Stimulated activated CD8-positive, alpha-beta memory T cell treated with anti-CD3 and anti-CD28 coated beads, Interleukin-12 subunit alpha, Interleukin-12 subunit beta, amount 100 ng/mL, for 24 hours (primary cell): ENCODE measurements at regions not wholly inside any gene's neighbourhood (a gene's known extent, or its start where the extent isn't known, plus 50 kb on each side); places are given as distances from the start of the nearest gene placed in this dataset.

Experiments
- DNase-seq: peaks from one replicate; pipeline ENCODE4 v3.0.0-alpha.2; 2020; ENCODE audit errors: extremely low read depth

- DNase-seq, result no peak
Measured at GRCh38 chr9:119088002-119088547, 281.2 kb downstream of the BRINP1 start.

- no peak for DNase-seq
Measured at GRCh38 chr9:119091074-119091473, 278.2 kb downstream of the BRINP1 start.

GRCh38 chr9:119092125-119092524, 277.1 kb downstream of the BRINP1 start:
- DNase-seq, result no peak

- DNase-seq, result no peak
Measured at GRCh38 chr9:119094086-119094485, 275.1 kb downstream of the BRINP1 start.

GRCh38 chr9:119095072-119095471, 274.2 kb downstream of the BRINP1 start:
- no peak for DNase-seq

GRCh38 chr9:119101048-119101447, 268.2 kb downstream of the BRINP1 start:
- no peak for DNase-seq

GRCh38 chr9:119114681-119115080, 254.6 kb downstream of the BRINP1 start:
- no peak for DNase-seq
